Kidney (tissue), 13 donors: ENCODE measurements at regions not wholly inside any gene's neighbourhood (a gene's known extent, or its start where the extent isn't known, plus 50 kb on each side); places are given as distances from the start of the nearest gene placed in this dataset.

Experiments used
- DNase-seq, 5 donors: peaks; one replicate each; pipeline ENCODE4 v3.0.0-alpha.2; 2013 to 2020
- FAIRE-seq: peaks from 2 replicates; lab custom pipeline; 2012; peaks lifted over from hg19 to GRCh38; lab: Jason Lieb, UNC
- H3K27ac ChIP-seq, 2 donors: one replicate each; pipeline ENCODE4 v1.7.0; 2013; ENCODE audit warnings: low read depth in 2 of 2, low read length in 2 of 2, inconsistent platforms in 1 of 2
- H3K27me3 ChIP-seq: one replicate; pipeline ENCODE4 v1.7.1; 2013; ENCODE audit warnings: low read length, inconsistent platforms; ENCODE audit not compliant: control insufficient read depth, insufficient read depth
- H3K36me3 ChIP-seq, 3 donors: one replicate each; pipeline versions ENCODE4 v1.7.0 to v1.7.1; 2013; ENCODE audit warnings: low read length in 3 of 3, control low read depth in 1 of 3, inconsistent platforms in 1 of 3; ENCODE audit not compliant: insufficient read depth in 3 of 3, control insufficient read depth in 2 of 3
- H3K4me1 ChIP-seq, 3 donors: one replicate each; pipeline versions ENCODE4 v1.7.0 to v1.7.1; 2013; ENCODE audit warnings: low read length in 3 of 3, inconsistent platforms in 1 of 3, low read depth in 1 of 3; ENCODE audit not compliant: control insufficient read depth in 2 of 3, insufficient read depth in 2 of 3
- H3K4me3 ChIP-seq, 3 donors: one replicate each; pipeline versions ENCODE4 v1.7.0 to v1.8.1; 2013; ENCODE audit warnings: low read length in 3 of 3, control low read depth in 1 of 3, inconsistent platforms in 1 of 3
- H3K9ac ChIP-seq, 3 donors: one replicate each; pipeline versions ENCODE4 v1.7.0 to v1.7.1; 2013; ENCODE audit warnings: low read length in 3 of 3, control low read depth in 1 of 3, inconsistent platforms in 1 of 3
- H3K9me3 ChIP-seq, 3 donors: one replicate each; pipeline versions ENCODE4 v1.7.0 to v1.7.1; 2013; ENCODE audit warnings: low read length in 3 of 3, control low read depth in 1 of 3, inconsistent platforms in 1 of 3; ENCODE audit not compliant: control insufficient read depth in 2 of 3, insufficient read depth in 1 of 3
- CTCF ChIP-seq: IDR thresholded peaks from 3 replicates; pipeline ENCODE4 v1.5.1; 2012; ENCODE audit warnings: mild to moderate bottlenecking, moderate library complexity, borderline replicate concordance; ENCODE audit not compliant: insufficient read depth; ENCODE audit errors: extremely low read depth
- intact Hi-C: fragments of 100-400 bp; cut with DNase I; formaldehyde crosslinking; loops from one replicate; pipeline ENCODE4 v1.11.1; 2022
- donor health status: control.
- donor health status: control.
- donor health status: control.
- donor health status: control.
- donor health status: control.
- donor health status: DM: yes; HTN: yes; CAD: no.
- donor health status: Normal renal cell carcinoma (clear cell type).

GRCh38 chr4:79064806-79065205 lies 125.6 kb upstream of the PAQR3 start:
- Histone ChIP-seq H3K9ac (no peak overlapping the region), H3K27me3 (no peaks in the 10 kb centered on the region), H3K4me3 (no peak overlapping the region), H3K27ac (no peak overlapping the region), H3K36me3 (no peaks in the 10 kb centered on the region), H3K9me3 (no peaks in the 10 kb centered on the region), H3K4me1 (no peaks in the 10 kb centered on the region)
- FAIRE-seq, result no peak
- intact Hi-C loops, result no loop called here
- no peak for DNase-seq
- no peak for TF ChIP-seq CTCF

DNA sequence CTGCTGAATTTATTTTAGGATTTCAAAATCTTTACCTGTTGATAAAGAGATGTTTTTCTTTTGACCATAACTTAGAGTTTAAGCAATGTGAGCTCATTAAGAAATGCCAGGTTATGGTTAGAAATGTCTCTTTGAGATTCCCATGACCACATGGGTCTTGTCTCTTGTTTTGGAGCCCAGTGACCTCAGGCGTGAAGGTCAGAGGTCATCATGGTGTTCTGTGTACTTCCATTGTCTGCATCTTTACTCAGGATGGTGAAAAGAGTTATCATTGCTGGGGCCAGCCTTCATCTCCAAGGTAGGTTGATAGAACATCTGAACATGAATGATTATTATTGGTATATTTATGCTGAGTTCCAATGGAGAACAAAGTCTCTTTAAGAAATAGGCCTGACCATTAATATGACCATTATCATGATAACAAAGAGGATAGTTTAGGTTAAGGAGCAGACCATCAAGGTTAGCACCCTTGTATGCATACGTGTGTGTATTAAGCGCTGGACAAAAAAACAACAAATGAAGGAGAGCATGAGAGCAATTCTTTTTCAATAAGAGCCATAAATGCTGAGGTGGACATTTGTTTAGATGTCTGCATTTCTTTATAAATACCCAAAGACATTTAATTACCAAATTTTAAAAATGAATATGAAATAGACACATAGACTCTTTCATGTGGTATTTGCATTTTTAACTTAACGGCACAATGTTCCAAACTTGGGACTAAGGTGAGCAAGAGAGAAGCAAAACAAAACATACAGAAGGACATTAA lies 120.6 kb upstream of the PAQR3 start:
- Histone ChIP-seq H3K36me3 (no peaks in the 10 kb centered on the region), H3K9me3 (no peaks in the 10 kb centered on the region), H3K27ac (no peak overlapping the region), H3K4me3 (no peak overlapping the region), H3K9ac (no peak overlapping the region), H3K27me3 (no peaks in the 10 kb centered on the region), H3K4me1 (no peaks in the 10 kb centered on the region)
- TF ChIP-seq CTCF, result no peak
- intact Hi-C loops, result no loop called here
- FAIRE-seq (no peak), DNase-seq (no peak)

DNA sequence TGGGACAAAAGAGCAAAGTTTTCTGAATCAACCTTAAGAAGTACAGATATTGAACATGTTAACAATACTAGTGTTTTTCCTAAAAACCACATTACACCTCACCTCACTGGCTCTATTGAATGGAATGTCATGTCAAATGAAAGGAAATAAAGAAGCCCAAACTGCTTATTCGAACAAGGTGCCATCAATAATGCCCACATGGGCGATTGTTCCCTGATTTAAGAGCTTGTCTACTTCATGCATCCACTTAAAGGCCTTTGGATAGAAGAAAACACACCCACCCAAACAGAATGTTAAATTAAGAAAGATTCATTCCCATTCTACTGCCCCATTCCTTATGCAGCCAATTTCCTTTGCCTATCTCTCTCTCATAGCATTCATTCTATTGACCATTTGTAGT lies 118.5 kb upstream of the PAQR3 start:
- intact Hi-C loops, result no loop called here
- TF ChIP-seq CTCF, result no peak
- H3K9me3 ChIP-seq, result no peaks in the 10 kb centered on the region
- FAIRE-seq (no peak), DNase-seq (no peak)
- H3K4me1 ChIP-seq, result no peaks in the 10 kb centered on the region
- H3K36me3 ChIP-seq, result no peaks in the 10 kb centered on the region
- no peak overlapping the region for H3K27ac ChIP-seq
- H3K9ac ChIP-seq, result no peak overlapping the region
- H3K27me3 ChIP-seq, result no peaks in the 10 kb centered on the region
- H3K4me3 ChIP-seq, result no peak overlapping the region

DNA sequence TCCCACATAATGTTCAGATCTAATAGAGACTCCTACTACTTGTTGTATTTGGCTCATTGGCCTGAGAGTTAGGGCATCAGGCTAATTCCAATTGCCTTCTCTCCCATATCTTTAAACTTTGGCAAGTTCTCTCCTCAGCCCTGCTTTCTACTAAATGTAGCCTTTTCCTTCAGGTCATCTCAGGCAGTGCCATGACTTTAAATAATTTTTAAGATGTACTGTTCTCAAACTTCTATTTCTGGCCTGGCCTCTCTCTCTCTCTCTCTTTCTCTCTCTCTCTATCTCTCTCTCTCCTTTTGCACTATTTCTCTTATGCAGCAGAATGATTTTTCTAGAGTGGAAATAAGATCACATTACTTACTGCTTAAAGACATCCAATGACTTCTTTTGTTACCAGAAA lies 114.5 kb upstream of the PAQR3 start:
- Histone ChIP-seq H3K27me3 (no peaks in the 10 kb centered on the region), H3K4me1 (no peaks in the 10 kb centered on the region), H3K4me3 (no peak overlapping the region), H3K36me3 (no peaks in the 10 kb centered on the region), H3K9ac (no peak overlapping the region), H3K9me3 (no peaks in the 10 kb centered on the region), H3K27ac (no peak overlapping the region)
- TF ChIP-seq CTCF, result no peak
- DNase-seq (no peak), FAIRE-seq (no peak)
- intact Hi-C loops, result no loop called here
